NCI-H146 treated with DMSO at 0.1 percent for 48 hours (cell line): ENCODE measurements at regions not wholly inside any gene's neighbourhood (a gene's known extent, or its start where the extent isn't known, plus 50 kb on each side); places are given as distances from the start of the nearest gene placed in this dataset.
"Not testable (repeated sequence)": the region's sequence is repeated elsewhere in the genome, so short reads cannot be mapped to it uniquely, and the experiment has no call there.

ENCODE experiments used
- DNase-seq: peaks from one replicate; lab custom pipeline; 2025; ENCODE audit not compliant: unreplicated experiment; lab: John Stamatoyannopoulos, UW

DNA sequence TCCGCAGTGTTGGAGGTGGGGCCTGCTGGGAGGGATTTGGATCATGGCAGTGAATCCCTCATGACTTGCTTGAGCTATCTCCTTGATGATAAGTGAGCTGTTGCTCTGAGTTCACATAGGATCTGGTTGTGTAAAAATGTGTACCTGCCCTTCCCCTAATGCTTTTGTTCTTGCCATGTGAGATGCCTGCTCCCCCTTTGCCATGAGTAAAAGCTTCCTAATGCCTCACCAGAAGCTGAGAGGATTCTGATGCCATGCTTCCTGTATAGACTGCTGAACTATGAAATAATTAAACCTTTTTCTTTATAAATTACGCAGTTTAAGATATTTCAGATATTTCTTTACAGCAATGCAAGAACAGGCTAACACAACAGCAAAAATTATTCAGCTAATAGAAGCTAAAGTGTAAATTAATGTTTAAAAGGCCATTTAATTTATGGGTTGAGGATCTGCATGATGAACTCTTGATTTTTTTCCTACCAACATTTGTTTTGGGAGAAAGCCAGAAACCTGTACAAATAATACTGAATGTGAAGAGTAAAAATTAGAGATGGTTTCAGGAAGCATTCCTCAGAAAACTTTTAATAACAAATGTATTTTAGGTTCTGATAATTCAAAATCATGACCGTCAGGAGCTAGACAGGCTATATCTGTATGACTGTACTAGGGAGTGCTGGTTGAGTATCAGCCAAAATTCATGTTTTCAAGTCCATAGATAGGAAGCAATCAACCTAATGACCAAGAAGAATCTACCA, 177.5 kb upstream of the GRIA4 start:
- no peak for DNase-seq

DNA sequence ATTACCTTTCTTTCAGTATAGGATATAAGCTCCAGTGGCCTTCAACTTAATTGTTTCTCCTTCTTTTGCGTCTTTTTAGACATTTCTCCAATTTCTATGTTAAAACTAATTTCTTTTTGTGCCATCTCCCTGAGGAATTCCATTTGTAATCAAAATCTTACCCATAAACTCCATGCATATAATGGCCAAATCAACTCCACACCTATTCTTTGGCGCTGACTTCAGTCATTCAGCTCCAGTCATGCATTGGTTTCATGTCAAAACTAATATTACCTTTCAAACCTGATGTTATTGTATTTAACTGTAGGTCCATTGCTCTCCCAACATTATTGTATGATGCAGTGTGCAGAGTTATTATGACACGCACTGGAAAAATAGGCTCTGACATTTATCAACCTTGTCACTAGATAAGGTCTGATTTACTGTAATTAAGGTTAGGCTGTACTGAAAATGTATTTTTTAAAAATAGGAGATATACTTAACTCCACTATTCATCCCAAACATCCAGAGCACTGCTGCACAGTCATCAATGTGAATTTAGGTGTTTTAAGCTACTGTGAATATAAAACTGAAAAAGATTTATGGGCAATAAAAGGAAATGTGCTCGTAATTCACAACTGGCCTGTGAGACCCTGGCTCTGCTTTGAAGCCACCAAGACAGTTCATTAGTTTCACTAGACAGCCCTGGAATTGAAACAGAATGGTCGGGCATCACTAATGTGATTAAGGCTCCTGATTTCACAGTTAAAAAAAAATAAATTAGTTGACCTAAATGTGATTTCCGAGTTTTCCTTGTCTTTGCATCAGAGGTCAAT, 180.6 kb upstream of the GRIA4 start:
- no peak for DNase-seq

DNA sequence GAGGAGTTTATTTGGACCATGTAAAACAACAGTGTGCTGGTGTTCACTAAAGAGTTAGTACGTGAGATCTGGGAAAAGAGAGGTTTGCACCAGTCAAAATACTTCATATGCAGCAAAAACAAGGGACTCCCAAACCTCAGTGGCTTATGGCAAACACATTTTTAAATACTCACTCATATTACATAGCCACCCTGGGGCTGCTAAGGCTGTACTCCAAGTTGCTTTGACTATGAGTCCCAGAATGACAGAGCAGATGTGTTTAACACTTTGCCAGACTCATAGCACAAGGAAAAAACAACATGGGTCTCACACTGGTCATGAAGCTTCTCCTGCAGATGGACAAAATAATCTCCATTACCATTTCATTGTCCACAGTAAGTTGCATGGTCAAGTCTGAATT, 202.8 kb upstream of the GRIA4 start:
- DNase-seq, result no peak

DNA sequence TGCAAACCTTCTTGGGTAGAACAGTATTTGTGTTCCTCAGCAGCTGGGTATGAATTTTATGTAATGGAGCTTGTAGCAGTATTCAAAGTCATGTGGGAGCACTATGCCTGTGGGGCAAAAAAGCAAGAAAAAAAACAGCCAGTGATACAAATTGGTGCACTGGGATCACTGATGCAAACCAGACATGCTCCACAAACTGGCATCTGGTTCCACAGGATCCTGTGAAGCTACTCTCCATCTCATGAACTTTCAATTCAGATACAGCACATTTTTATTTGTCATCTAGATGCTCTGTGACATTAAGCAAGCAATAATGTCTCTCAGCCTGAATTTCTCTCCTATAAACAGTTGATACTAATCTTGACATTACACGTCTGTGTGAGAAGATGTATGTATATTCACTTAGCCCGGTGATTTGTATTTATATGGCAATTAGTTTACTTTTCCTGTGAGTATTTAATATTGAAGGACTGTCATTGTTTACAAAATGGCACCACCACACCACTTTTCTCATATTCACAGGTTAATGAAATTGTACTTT, 208.5 kb upstream of the GRIA4 start:
- no peak for DNase-seq

DNA sequence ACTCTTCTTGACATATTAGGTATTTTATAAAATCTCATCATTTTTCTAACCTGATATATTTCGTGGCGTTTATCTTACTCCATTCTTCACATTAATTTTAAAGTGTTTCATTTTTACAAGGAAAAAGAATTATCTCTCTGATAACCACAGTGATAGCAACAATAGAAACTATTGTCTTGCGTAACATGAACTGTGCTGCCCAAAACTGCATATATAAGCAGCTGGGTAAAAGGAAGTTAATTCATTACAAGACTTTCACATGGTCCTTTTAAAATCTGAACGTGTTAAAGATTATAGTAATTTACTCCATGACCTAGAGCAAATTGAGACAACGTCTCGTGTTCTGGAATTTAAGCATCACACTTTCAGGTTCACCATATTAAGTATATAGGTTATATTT, 210.4 kb upstream of the GRIA4 start:
- DNase-seq, result no peak

DNA sequence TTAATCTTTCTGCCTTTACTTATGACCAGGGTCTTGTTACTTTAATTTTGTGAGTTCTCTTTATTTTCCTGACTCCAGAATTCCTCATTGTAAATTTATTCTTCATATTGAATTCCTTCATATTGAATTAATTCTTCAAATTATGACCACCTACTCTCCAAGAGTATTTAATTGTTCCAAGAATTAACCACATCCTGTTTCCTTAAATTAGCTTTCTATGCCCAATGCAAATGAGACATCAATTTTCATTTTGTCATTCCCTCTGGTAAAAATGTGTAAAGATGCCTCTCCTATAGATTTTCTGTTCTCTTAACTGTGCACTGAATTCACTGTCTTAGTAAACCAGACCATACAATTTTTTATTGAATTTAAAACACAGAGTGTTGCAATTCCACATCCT, 211.2 kb upstream of the GRIA4 start:
- DNase-seq, result no peak

DNA sequence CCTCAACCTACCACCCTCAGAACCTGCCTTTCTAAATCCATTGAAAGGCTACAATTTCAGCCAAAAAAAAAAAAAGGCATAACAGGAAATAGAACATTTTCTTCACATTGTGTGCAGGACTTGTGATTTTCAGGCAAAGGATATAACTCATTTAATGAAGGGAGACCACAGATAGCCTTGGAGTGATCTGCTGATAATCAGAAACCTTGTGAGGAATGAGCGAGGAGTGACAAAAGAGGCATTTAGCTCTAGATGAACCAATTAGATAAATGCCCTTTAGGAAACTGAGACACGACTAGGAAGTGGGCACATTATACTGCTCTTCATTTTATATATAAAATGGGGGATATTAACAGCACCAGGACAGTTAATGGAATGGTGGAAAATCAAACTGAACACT, 216.5 kb upstream of the GRIA4 start:
- no peak for DNase-seq

DNA sequence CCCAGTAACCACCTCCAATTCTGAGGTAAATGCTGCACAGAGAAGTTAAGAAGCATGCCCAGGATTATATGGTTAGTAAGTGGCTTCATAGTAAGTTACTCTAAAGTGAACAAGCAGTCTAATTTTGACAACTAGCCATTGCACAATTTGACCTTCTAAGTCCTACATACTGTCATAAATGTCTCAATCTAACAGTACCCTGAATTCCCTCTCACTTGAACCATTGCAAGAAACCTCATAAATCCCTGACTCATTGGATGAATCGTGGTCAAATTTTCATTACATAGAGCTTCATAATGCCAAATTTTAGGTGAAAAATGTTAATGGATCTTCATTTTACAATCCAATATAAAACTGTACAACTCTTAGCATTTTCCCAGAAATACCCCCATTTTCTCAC, 217.3 kb upstream of the GRIA4 start:
- DNase-seq, result no peak

DNA sequence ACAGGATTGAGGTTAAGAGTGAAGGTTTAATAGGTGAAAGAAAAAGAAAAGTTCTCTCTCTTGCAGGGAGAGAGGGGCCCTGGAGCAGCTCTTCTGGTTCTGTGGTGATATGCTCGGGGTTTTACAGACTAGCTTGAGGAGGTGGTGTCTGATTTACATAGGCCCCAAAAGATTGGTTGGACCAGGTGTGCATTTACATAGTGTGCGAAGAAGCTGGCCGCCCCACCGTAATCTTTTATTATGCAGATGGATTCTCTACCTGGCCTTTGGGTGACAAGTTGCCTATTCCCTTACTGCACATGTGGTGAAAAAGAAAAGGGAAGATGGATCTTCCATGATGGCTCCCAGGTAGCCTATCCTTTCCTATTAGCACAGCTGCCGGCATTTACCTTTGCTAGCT, 219.9 kb upstream of the GRIA4 start:
- DNase-seq, result peak; percentile 93

DNA sequence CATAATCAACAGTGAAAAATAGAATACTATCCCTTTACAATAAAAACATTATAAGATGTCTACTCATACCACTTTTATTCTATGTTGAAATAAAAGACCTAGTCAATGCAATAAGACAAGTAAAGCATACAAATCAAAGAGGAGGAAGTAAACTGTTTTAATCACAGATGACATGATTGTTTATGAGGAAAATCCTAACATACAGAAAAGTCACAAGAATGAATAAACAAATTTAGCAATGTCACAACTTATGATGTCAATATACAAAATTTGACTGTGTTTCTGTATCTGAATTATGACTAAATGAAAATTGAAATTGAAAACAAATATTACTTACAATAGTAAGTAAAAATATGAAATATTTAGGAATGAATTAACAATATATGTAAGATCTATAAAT, 221.9 kb upstream of the GRIA4 start:
- no peak for DNase-seq

DNA sequence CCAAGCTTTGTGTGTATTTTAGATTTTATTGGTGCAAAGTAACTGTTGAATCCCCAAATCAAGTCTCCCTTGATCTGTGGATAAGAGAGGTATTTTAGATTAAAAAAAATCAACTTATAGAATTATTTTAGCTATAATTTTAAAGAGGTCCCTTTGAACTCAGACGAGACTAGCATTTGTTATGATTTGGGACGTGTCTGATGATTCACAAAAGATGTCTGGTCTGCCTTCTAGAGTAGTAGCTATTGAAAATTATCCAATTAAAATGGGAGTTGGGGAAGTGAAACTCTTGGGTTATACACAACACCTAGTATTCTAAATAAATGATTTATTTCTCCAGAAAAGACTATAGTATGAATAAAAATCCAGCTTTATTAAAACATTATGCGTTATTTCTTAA, 227.9 kb upstream of the GRIA4 start:
- DNase-seq, result no peak

DNA sequence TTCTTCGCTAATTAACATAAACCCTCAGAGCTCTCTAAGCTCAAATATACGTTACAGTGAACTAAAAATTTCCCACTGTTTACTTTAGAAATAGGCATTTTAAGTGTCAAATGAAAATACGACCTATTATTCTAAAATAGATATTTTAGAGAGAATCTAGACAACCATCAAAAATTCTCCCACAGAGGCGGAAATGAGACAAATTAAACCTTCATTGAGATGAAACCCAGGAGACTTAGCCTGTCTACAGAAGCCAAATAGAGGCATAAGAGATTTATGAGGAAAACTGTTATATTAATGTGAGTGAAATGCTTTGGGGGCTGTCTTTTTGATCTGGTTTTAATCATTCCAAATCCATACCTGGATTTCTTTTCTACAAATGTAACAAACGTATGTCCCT, 232.0 kb upstream of the GRIA4 start:
- no peak for DNase-seq

DNA sequence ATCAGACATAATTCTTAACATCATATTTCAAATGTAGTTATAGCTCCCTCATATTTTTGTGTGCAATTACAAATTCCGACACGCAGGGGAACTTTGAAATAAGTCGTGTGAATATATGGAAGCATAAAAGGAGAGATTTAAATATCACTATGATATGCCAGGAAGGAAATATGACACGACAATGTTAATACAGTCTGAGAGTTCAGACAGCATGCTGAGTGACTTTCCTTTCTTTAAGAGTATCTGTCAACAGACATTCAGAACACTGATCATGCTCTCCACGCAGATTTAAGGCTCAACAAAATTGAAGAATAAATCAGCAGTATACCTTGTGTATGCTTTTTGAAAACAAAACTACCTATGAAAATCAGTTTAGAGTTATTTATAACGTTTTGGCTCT, 232.6 kb upstream of the CARD18 start:
- no peak for DNase-seq

DNA sequence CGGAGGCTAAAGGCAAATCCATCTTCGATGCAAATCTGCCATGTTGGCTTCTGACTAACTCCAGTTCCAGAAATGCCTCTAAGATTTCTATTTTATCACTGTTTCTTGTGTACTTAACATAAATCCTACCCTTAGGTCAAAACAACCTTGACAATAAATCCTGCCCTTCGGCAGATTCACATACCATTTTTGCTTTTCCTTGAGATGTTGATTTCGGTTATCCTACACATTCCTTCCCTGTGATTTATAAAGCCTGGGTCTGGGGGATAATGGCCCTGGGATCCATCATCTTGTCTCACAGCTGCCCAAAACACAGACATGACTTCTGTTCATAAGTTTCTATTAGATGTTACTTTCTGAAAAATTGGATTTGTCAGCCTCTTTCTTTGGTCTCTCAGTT, 231.7 kb upstream of the CARD18 start:
- DNase-seq, result no peak

DNA sequence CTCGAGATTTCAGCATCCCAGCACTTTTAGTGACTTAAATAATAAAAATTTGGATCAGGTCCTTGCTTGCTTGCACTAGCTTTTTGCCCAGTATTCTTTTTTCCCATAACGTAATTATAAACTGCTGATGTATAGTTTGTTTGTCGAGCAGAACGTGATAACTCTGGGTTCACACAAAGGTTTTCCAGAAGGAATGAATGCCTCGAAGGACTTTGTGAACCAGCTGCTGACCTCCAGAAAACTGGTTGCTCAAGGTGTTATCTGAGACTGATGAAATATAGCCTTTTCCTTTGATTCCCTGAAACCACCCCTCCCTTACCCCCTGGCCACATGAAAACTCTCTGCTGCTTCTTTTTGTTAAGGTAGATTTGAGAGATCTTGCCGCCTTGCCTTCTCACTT, 229.1 kb upstream of the CARD18 start:
- no peak for DNase-seq

DNA sequence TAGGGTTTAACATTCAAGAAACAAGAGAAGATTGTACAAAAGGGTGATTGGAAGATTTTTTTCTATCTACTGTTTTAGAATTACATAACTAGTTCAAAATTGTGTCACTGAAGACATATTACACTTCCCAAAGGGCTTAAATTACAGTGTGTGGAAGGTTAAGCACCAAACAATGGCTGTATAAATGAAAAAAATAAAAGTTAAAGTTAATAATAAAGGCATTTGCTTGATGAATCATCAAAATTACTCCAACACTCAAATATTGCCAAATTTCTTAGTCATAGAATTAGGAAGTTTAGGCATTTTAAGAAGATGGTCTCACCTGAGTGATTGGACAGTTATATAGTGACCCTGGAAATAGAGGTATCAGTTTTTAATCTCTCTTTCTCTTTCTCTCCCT, 227.6 kb upstream of the CARD18 start:
- no peak for DNase-seq

DNA sequence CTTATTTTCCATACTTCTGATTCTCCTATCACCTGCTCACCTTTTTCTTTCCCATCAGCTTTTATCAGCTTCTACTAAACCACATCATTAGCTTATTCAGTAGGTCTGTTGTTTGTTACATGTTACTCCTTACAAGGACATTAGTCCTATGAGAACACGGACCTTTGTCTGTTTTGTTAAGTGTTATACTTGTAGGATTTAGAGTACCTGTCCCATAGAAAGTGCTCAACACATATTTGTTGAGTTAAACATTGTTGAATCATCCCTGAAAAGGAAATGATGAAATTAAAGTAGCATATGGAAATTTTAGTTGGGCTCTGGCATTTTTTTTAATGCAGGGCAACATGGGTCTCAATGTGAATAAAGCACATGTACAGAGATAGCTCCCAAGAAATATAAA, 222.1 kb upstream of the CARD18 start:
- no peak for DNase-seq

DNA sequence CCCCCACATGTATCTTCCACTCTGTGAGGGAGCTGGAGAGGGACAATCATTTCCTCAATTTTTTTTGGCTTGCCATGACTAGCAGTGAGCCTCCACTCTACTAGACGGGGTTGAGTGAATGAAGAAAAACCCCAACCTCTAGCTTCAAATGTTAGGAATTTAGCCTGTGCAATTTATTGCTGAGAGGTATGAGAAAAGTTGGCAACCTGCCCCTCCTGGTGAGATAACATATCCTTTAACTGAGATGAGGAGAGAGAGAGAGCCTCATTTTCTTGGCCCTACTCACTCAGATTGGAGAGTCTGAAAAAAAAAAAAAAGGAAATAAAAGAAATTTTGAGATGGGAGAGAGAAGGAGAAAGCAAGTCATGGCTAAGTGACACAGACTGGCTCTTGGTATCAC, 218.2 kb upstream of the CARD18 start:
- no peak for DNase-seq

DNA sequence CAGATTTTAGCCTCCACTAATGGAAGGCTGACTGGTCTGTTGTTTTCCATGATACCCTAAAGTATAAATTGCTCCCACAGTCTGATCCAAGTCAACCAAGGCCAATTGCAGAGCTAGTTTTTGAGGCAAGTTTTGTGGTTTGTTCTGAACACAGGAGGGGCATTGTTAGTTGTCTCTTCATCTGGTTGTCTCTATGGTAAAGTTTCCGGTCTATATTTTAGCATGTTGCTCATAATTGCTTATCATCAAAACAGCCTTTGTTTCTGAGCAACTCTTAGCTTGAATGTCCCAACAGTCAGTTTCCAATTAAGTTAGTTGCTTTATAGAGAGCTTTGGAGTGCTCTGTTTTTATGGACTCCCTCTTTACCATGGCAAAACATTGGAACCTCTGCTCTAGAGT, 217.6 kb upstream of the CARD18 start:
- no peak for DNase-seq

DNA sequence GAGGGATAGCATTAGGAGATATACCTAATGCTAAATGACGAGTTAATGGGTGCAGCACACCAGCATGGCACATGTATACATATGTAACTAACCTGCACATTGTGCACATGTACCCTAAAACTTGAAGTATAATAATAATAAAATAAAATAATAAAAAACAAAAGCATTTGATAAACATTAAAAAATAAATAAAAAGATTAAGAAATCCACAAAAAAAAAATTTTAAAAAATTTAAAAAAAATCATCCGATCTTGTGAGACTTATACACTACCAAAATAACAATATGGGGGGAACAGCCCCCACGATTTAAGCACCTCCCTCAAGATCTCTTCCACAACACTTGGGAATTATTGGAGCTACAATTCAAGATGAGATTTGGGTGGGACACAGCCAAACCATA, 210.3 kb upstream of the CARD18 start:
- not testable (repeated sequence) for DNase-seq

DNA sequence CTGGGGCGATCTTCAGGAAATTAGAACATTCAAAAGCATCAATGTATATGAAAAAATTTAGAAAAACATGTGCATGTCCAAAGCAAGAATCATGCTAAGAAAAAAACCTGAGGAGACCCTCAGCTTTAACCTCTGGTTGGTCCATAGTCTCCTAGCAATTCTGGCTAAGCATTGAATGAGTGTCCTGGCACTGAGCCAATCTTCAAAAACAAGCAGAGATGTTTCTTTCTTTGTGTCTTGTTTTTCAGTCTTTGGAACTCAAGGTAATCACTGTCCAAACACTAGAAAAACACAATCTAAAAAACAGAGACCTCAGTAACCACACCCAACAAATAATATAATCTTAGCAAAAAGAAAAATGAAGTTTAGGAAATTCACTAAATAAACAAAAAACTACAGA, 205.4 kb upstream of the CARD18 start:
- DNase-seq, result no peak

DNA sequence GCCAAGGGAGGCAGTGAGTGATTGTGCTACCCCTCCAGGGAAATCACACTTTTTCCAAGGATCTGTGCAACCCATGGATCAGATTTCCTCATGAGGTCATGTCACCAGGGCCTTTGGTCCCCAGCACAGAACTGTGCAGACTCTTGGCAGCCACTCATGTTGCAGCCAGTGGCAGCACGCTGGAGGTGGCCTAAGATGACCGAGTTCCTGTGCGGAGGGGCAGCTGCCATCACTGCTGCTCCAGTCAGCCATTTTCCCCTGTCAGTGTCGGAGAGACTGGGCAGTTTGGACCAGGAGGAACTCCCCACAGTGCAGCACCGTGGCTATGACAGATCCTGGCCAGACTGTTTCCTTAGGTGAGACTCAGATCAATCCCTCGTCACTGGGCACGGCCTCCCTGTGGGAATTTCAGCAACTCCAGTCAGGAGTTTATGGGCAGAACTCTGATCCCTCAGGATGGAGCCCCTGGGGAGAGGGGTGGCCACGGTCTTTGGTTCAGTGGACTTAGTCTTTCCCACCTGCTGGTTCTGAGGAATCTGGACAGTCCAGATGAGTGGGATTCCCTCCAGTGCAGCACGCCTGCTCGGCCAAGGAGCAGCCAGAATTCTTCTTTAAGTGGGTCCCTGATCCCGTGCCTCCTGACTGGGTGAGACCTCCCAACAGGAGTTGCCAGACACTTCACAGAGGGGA, 194.6 kb upstream of the CARD18 start:
- DNase-seq, result no peak
